ENCODE measurements at regions not wholly inside any gene's neighbourhood (a gene's known extent, or its start where the extent isn't known, plus 50 kb on each side); places are given as distances from the start of the nearest gene placed in this dataset.

GRCh38 chr21:23694390-23694789 is 1912.9 kb downstream of the MRPL39 start:
- Histone ChIP-seq H3K18ac (ENCODE audit: low read depth, low read length) (no peak overlapping the region), H3K36me3 (ENCODE audit: control insufficient read depth, insufficient read depth, low read length) (no peaks in the 10 kb centered on the region), H3K14ac (replicated peaks; ENCODE audit: low read depth, low read length) (no peak overlapping the region), H2BK120ac (ENCODE audit: low read depth, low read length) (no peak overlapping the region), H4K8ac (ENCODE audit: low read depth in 2 of 2, low read length in 2 of 2) (no peak overlapping the region), H3K56ac (ENCODE audit: extremely low read depth, insufficient read depth, low read length) (no peak overlapping the region), H3K27ac (ENCODE audit: insufficient read depth, low read length) (no peak overlapping the region), H4K20me1 (ENCODE audit: insufficient read depth, low read length) (no peaks in the 10 kb centered on the region), H3K4me2 (ENCODE audit: low read depth, low read length) (no peak overlapping the region), H3K4me3 (ENCODE audit: insufficient read depth, low read depth, low read length) (no peak overlapping the region), H3K4me1 (ENCODE audit: control insufficient read depth, insufficient read depth, low read length) (no peaks in the 10 kb centered on the region), H2AFZ (replicated peaks; ENCODE audit: low read length, poor library complexity) (no peak overlapping the region), H4K91ac (ENCODE audit: insufficient read depth, low read depth, low read length) (no peak overlapping the region), H4K5ac (ENCODE audit: low read depth, low read length) (no peak overlapping the region), H3K79me1 (ENCODE audit: low read depth in 1 of 2, low read length in 2 of 2) (no peaks in the 10 kb centered on the region), H2BK5ac (ENCODE audit: low read depth, low read length, poor library complexity, severe bottlenecking) (no peak overlapping the region), H2AK5ac (ENCODE audit: low read depth, low read length) (no peak overlapping the region), H3K23ac (ENCODE audit: low read depth, low read length) (no peak overlapping the region), H2BK15ac (ENCODE audit: low read depth, low read length) (no peak overlapping the region), H2BK20ac (ENCODE audit: low read depth, low read length) (no peak overlapping the region), H2AK9ac (replicated peaks; ENCODE audit: low read depth, low read length, poor library complexity) (no peak overlapping the region), H3K4ac (ENCODE audit: low read depth, low read length) (no peak overlapping the region), H3K9me3 (ENCODE audit: control insufficient read depth, insufficient read depth, low read length) (0 out of 2 replicates have a peak, but pooled peaks cover 2% of the 10 kb centered on the region), H3K27me3 (ENCODE audit: control insufficient read depth, insufficient read depth, low read length) (no peaks in the 10 kb centered on the region), H3K9ac (ENCODE audit: low read depth, low read length) (no peak overlapping the region), H3K9me1 (ENCODE audit: insufficient read depth, low read length) (no peaks in the 10 kb centered on the region)
- no TSS peak for BruUV-seq (replicated peaks)
- in situ Hi-C loops (cut with MboI; ENCODE audit: low sequenced_read_pairs) (no loop called here), dilution Hi-C loops (cut with HindIII; ENCODE audit: low sequenced_read_pairs, unreplicated experiment) (no loop called here), intact Hi-C loops (cut with micrococcal nuclease) (no loop called here)
- POLR2A ChIA-PET (ENCODE audit: unreplicated experiment) = no interaction called here
- no peak for ATAC-seq (ENCODE audit: low read depth)
- TF ChIP-seq ELK1 (IDR thresholded peaks at IDR 0.05; ENCODE audit: borderline replicate concordance, low read depth, low read length) (no peak), FOS (IDR thresholded peaks at IDR 0.05; ENCODE audit: low read depth, low read length) (no peak), MAFK (IDR thresholded peaks at IDR 0.05; ENCODE audit: low read depth, low read length) (no peak), BHLHE40 (IDR thresholded peaks at IDR 0.05; ENCODE audit: low read depth, low read length) (no peak), CTCF (conservative IDR thresholded peaks at IDR 0.05; ENCODE audit: low read depth, low read length) (no peak), USF2 (IDR thresholded peaks at IDR 0.05; ENCODE audit: low read depth, low read length) (no peak), SMC3 (IDR thresholded peaks at IDR 0.05; ENCODE audit: low read depth, low read length) (no peak), MXI1 (IDR thresholded peaks at IDR 0.05; ENCODE audit: borderline replicate concordance, low read depth, low read length) (no peak), RAD21 (IDR thresholded peaks at IDR 0.05; ENCODE audit: low read length) (no peak), CEBPB (IDR thresholded peaks at IDR 0.05; ENCODE audit: low read depth, low read length) (no peak), NFE2L2 (IDR thresholded peaks at IDR 0.05; ENCODE audit: low read depth, low read length) (no peak), POLR2A (IDR thresholded peaks at IDR 0.05; ENCODE audit: low read depth, low read length) (no peak), CHD1 (IDR thresholded peaks at IDR 0.05; ENCODE audit: low read depth, low read length) (no peak)
- no peak for DNase-seq
- CTCF ChIA-PET = no interaction called here

Measured in IMR-90 (cell line).